OCI-LY7 (cell line): ENCODE measurements at regions not wholly inside any gene's neighbourhood (a gene's known extent, or its start where the extent isn't known, plus 50 kb on each side); places are given as distances from the start of the nearest gene placed in this dataset.
"Not testable (repeated sequence)": the region's sequence is repeated elsewhere in the genome, so short reads cannot be mapped to it uniquely, and the experiment has no call there.

Experiments
- BruUV-seq: library from RNA; stranded (reverse); fragments of 400-500 nt; replicated peaks from 2 replicates; lab custom pipeline; 2021; lab: Mats Ljungman, UMichigan
- CTCF ChIA-PET: fragments of 300-600 bp; sonication (Branson Sonifier 250); formaldehyde crosslinking; loops from one replicate; lab custom pipeline; 2022; ENCODE audit warnings: antibody characterized with exemption; ENCODE audit not compliant: unreplicated experiment; lab: Charles Lee
- POLR2A ChIA-PET: fragments of 300-600 bp; sonication (Branson Sonifier 250); formaldehyde crosslinking; loops from one replicate; lab custom pipeline; 2022; ENCODE audit warnings: antibody characterized with exemption; lab: Charles Lee
- DNase-seq: peaks from one replicate; pipeline ENCODE4 v3.0.0-alpha.2; 2015; ENCODE audit warnings: low spot score
- H2AFZ ChIP-seq: fragments of 200-600 bp; sonication (generic), shearing (Covaris generic); 2 replicates; pipeline ENCODE4 v1.6.1; 2014; ENCODE audit warnings: mild to moderate bottlenecking, antibody characterized with exemption, low read length, moderate library complexity
- H3K27ac ChIP-seq: fragments of 200-600 bp; sonication (generic); 2 replicates; pipeline ENCODE4 v1.5.1; 2014; ENCODE audit warnings: mixed run types, low read depth, mild to moderate bottlenecking, moderate library complexity, low read length, inconsistent platforms; ENCODE audit not compliant: poor library complexity, severe bottlenecking
- H3K36me3 ChIP-seq: fragments of 200-600 bp; sonication (generic); 2 replicates; pipeline ENCODE4 v1.6.1; 2014; ENCODE audit warnings: mild to moderate bottlenecking, antibody characterized with exemption, low read length, moderate library complexity, mixed read lengths; ENCODE audit not compliant: insufficient read depth
- H3K4me1 ChIP-seq: fragments of 200-600 bp; sonication (generic); 2 replicates; pipeline ENCODE4 v1.5.1; 2014; ENCODE audit warnings: mild to moderate bottlenecking, low read length; ENCODE audit not compliant: insufficient read depth, poor library complexity, severe bottlenecking
- H3K4me2 ChIP-seq: fragments of 200-600 bp; sonication (generic); 2 replicates; pipeline ENCODE4 v1.6.1; 2014; ENCODE audit warnings: mild to moderate bottlenecking, low read length
- H3K4me3 ChIP-seq: fragments of 200-600 bp; sonication (generic); 2 replicates; pipeline ENCODE4 v1.5.1; 2014; ENCODE audit warnings: mild to moderate bottlenecking, low read depth, low read length; ENCODE audit not compliant: poor library complexity, severe bottlenecking
- H3K79me2 ChIP-seq: fragments of 200-600 bp; sonication (generic); 2 replicates; pipeline ENCODE4 v1.6.1; 2016; ENCODE audit warnings: low read depth, mild to moderate bottlenecking, low read length, moderate library complexity, mixed read lengths; ENCODE audit not compliant: insufficient read depth
- H3K9me2 ChIP-seq: fragments of 200-600 bp; sonication (generic); 2 replicates; pipeline ENCODE4 v1.6.1; 2016; ENCODE audit warnings: mild to moderate bottlenecking, low read length, mixed read lengths; ENCODE audit not compliant: insufficient read depth
- H3K9me3 ChIP-seq: fragments of 200-600 bp; sonication (generic); 2 replicates; pipeline ENCODE4 v1.6.1; 2014; ENCODE audit warnings: mild to moderate bottlenecking, mixed run types, low read length, mixed read lengths
- H4K20me1 ChIP-seq: fragments of 200-600 bp; sonication (generic); 2 replicates; pipeline ENCODE4 v1.6.1; 2014; ENCODE audit warnings: mild to moderate bottlenecking, antibody characterized with exemption, low read length, moderate library complexity, mixed read lengths; ENCODE audit not compliant: insufficient read depth
- intact Hi-C: fragments of 100-400 bp; cut with micrococcal nuclease; formaldehyde crosslinking; loops from one replicate; pipeline ENCODE4 v1.10.0; 2022; ENCODE audit not compliant: unreplicated experiment

DNA sequence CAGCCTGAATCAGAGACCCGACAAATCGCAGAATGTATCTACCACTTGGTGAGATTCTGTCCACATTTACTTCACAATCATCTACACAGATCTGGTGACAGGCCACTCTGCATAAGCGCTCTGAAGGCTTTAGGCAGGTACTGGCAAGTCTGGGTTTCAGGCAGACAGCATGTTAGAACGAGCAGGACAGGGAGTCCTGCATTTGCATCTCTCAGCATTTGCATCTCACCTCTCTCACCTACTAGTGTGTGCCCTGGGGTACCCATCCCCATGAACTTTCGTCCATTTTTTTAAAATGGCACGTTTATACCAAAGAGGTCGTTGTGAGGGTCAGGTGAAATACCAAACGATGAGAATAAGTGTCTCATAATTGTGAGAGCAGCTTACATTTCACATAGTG, 108.2 kb downstream of the SPATA31A1 start:
- H2AFZ ChIP-seq, H3K79me2 ChIP-seq, H3K9me3 ChIP-seq, H3K9me2 ChIP-seq, CTCF ChIA-PET, H4K20me1 ChIP-seq, H3K36me3 ChIP-seq, H3K27ac ChIP-seq, H3K4me1 ChIP-seq, POLR2A ChIA-PET, intact Hi-C loops, BruUV-seq: not testable (repeated sequence)
- DNase-seq, result peak; percentile 10
- Histone ChIP-seq H3K4me2 (peak overlapping the region; percentile 65; the same call in 1 of the 2 replicates), H3K4me3 (peak overlapping the region; percentile 62)

- POLR2A ChIA-PET, H3K36me3 ChIP-seq, intact Hi-C loops, H3K27ac ChIP-seq, H3K4me1 ChIP-seq, H3K79me2 ChIP-seq, BruUV-seq, H4K20me1 ChIP-seq, H3K9me3 ChIP-seq, H3K9me2 ChIP-seq, CTCF ChIA-PET: not testable (repeated sequence)
- Histone ChIP-seq H2AFZ (peak overlapping the region; percentile 76), H3K4me2 (peak overlapping the region; percentile 65), H3K4me3 (peak overlapping the region; percentile 62)
- peak; percentile 81 for DNase-seq
Measured at GRCh38 chr9:39464122-39464777, 108.8 kb downstream of the SPATA31A1 start.

GRCh38 chr9:39474499-39474898, 119.0 kb downstream of the SPATA31A1 start:
- DNase-seq, H3K9me2 ChIP-seq, H3K27ac ChIP-seq, intact Hi-C loops, H3K79me2 ChIP-seq, BruUV-seq, H4K20me1 ChIP-seq, H3K9me3 ChIP-seq, H3K4me2 ChIP-seq, H3K36me3 ChIP-seq, POLR2A ChIA-PET, CTCF ChIA-PET, H3K4me3 ChIP-seq, H3K4me1 ChIP-seq, H2AFZ ChIP-seq: not testable (repeated sequence)

GRCh38 chr9:39483073-39483472, 127.6 kb downstream of the SPATA31A1 start:
- intact Hi-C loops, POLR2A ChIA-PET, H4K20me1 ChIP-seq: not testable (repeated sequence)

GRCh38 chr9:39483880-39484279, 128.4 kb downstream of the SPATA31A1 start:
- H3K4me1 ChIP-seq, H4K20me1 ChIP-seq, POLR2A ChIA-PET, H3K36me3 ChIP-seq, DNase-seq, H2AFZ ChIP-seq, H3K9me2 ChIP-seq, H3K79me2 ChIP-seq, CTCF ChIA-PET, H3K27ac ChIP-seq, H3K9me3 ChIP-seq, H3K4me3 ChIP-seq, BruUV-seq, H3K4me2 ChIP-seq, intact Hi-C loops: not testable (repeated sequence)

More at GRCh38 chr9:39483073-39483472, 127.6 kb downstream of the SPATA31A1 start:
- H3K27ac ChIP-seq, H3K9me3 ChIP-seq, DNase-seq, H3K9me2 ChIP-seq, H3K36me3 ChIP-seq, CTCF ChIA-PET, H3K4me3 ChIP-seq, H2AFZ ChIP-seq, H3K79me2 ChIP-seq, H3K4me2 ChIP-seq, H3K4me1 ChIP-seq, BruUV-seq: not testable (repeated sequence)

- H3K9me3 ChIP-seq, POLR2A ChIA-PET, H3K79me2 ChIP-seq, H3K4me3 ChIP-seq, H3K36me3 ChIP-seq, H3K4me1 ChIP-seq, H2AFZ ChIP-seq, H3K4me2 ChIP-seq, BruUV-seq, CTCF ChIA-PET, H3K9me2 ChIP-seq, H3K27ac ChIP-seq, H4K20me1 ChIP-seq, intact Hi-C loops: not testable (repeated sequence)
- DNase-seq, result peak; percentile 0
Measured at GRCh38 chr9:39484292-39484691, 128.8 kb downstream of the SPATA31A1 start.
